Uterus (tissue), 2 donors: ENCODE measurements at regions not wholly inside any gene's neighbourhood (a gene's known extent, or its start where the extent isn't known, plus 50 kb on each side); places are given as distances from the start of the nearest gene placed in this dataset.

Experiments
- POLR2A ChIP-seq, 2 donors: fragments of 450-650 bp; IDR thresholded peaks; one replicate each; pipeline ENCODE4 v1.6.1; 2016; ENCODE audit warnings: antibody characterized with exemption in 2 of 2, mild to moderate bottlenecking in 1 of 2, moderate library complexity in 1 of 2
- TF ChIP-seq, protein P1 (sequence below), 4 experiments: fragments of 200-600 bp in 2 of 4; fragments of 450-650 bp in 2 of 4; sonication (generic) in 2 of 4; IDR thresholded peaks; one replicate each; pipeline ENCODE4 v1.5.1; 2016 to 2019; ENCODE audit warnings: antibody characterized with exemption in 4 of 4, mild to moderate bottlenecking in 2 of 4, moderate library complexity in 1 of 4

- no peak for TF ChIP-seq POLR2A (IDR thresholded peaks at IDR 0.05)
- TF ChIP-seq, protein P1, sequence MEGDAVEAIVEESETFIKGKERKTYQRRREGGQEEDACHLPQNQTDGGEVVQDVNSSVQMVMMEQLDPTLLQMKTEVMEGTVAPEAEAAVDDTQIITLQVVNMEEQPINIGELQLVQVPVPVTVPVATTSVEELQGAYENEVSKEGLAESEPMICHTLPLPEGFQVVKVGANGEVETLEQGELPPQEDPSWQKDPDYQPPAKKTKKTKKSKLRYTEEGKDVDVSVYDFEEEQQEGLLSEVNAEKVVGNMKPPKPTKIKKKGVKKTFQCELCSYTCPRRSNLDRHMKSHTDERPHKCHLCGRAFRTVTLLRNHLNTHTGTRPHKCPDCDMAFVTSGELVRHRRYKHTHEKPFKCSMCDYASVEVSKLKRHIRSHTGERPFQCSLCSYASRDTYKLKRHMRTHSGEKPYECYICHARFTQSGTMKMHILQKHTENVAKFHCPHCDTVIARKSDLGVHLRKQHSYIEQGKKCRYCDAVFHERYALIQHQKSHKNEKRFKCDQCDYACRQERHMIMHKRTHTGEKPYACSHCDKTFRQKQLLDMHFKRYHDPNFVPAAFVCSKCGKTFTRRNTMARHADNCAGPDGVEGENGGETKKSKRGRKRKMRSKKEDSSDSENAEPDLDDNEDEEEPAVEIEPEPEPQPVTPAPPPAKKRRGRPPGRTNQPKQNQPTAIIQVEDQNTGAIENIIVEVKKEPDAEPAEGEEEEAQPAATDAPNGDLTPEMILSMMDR (IDR thresholded peaks at IDR 0.05), result no peak
Observed at GRCh38 chr7:125390981-125391380, 461.4 kb upstream of the POT1 start.
